SJSA1 (cell line): ENCODE measurements at regions not wholly inside any gene's neighbourhood (a gene's known extent, or its start where the extent isn't known, plus 50 kb on each side); places are given as distances from the start of the nearest gene placed in this dataset.

Source experiments
- DNase-seq, 2 experiments: peaks; one replicate each; pipeline ENCODE4 v3.0.0-alpha.2; 2015 to 2020; ENCODE audit warnings: low spot score in 2 of 2, low read depth in 1 of 2
- H3K27ac ChIP-seq: fragments of 250-450 bp; sonication (Bioruptor Pico); 2 replicates; pipeline ENCODE4 v1.5.1; 2020; ENCODE audit warnings: mild to moderate bottlenecking, moderate library complexity
- H3K27me3 ChIP-seq: fragments of 250-450 bp; sonication (Bioruptor Pico); replicated peaks from 2 replicates; pipeline ENCODE4 v1.5.1; 2020; ENCODE audit warnings: mild to moderate bottlenecking, moderate library complexity
- H3K36me3 ChIP-seq: fragments of 250-450 bp; sonication (Bioruptor Pico); 2 replicates; pipeline ENCODE4 v1.5.1; 2020; ENCODE audit warnings: mild to moderate bottlenecking
- H3K4me1 ChIP-seq: fragments of 250-450 bp; sonication (Bioruptor Pico); replicated peaks from 2 replicates; pipeline ENCODE4 v1.6.1; 2021; ENCODE audit warnings: mild to moderate bottlenecking
- H3K4me3 ChIP-seq: fragments of 250-450 bp; sonication (Bioruptor Pico); 2 replicates; pipeline ENCODE4 v1.5.1; 2020; ENCODE audit warnings: mild to moderate bottlenecking
- H3K9me3 ChIP-seq: fragments of 250-450 bp; sonication (Bioruptor Pico); replicated peaks from 2 replicates; pipeline ENCODE4 v1.5.1; 2020; ENCODE audit warnings: mild to moderate bottlenecking

- no peak for DNase-seq
These were observed 257.3 kb downstream of the ABHD5 start for GRCh38 chr3:43948013-43948412.

GRCh38 chr3:43949594-43949993, 258.9 kb downstream of the ABHD5 start:
- H3K27ac ChIP-seq, result no peak overlapping the region
- no peaks in the 10 kb centered on the region for H3K36me3 ChIP-seq
- DNase-seq, result no peak
- no peaks in the 10 kb centered on the region for H3K4me1 ChIP-seq
- no peak overlapping the region for H3K4me3 ChIP-seq
- no peaks in the 10 kb centered on the region for H3K27me3 ChIP-seq
- no peaks in the 10 kb centered on the region for H3K9me3 ChIP-seq

More at GRCh38 chr3:43948013-43948412, 257.3 kb downstream of the ABHD5 start:
- Histone ChIP-seq H3K36me3 (no peaks in the 10 kb centered on the region), H3K4me3 (no peak overlapping the region), H3K27ac (no peak overlapping the region), H3K9me3 (no peaks in the 10 kb centered on the region), H3K27me3 (no peaks in the 10 kb centered on the region), H3K4me1 (no peaks in the 10 kb centered on the region)

GRCh38 chr3:43950775-43951174, 260.0 kb downstream of the ABHD5 start:
- no peaks in the 10 kb centered on the region for H3K4me1 ChIP-seq
- H3K9me3 ChIP-seq, result no peaks in the 10 kb centered on the region
- DNase-seq, result no peak
- H3K27ac ChIP-seq, result no peak overlapping the region
- H3K27me3 ChIP-seq, result no peaks in the 10 kb centered on the region
- H3K36me3 ChIP-seq, result no peaks in the 10 kb centered on the region
- H3K4me3 ChIP-seq, result no peak overlapping the region

GRCh38 chr3:43951813-43952212, 261.1 kb downstream of the ABHD5 start:
- H3K36me3 ChIP-seq, result no peaks in the 10 kb centered on the region
- no peaks in the 10 kb centered on the region for H3K4me1 ChIP-seq
- no peak overlapping the region for H3K27ac ChIP-seq
- DNase-seq, result no peak
- H3K9me3 ChIP-seq, result no peaks in the 10 kb centered on the region
- no peak overlapping the region for H3K4me3 ChIP-seq
- no peaks in the 10 kb centered on the region for H3K27me3 ChIP-seq

- Histone ChIP-seq H3K36me3 (no peaks in the 10 kb centered on the region), H3K9me3 (no peaks in the 10 kb centered on the region), H3K4me3 (no peak overlapping the region), H3K4me1 (no peaks in the 10 kb centered on the region), H3K27me3 (no peaks in the 10 kb centered on the region), H3K27ac (no peak overlapping the region)
- DNase-seq, result no peak
These were observed 262.6 kb downstream of the ABHD5 start for GRCh38 chr3:43953380-43953779.

- Histone ChIP-seq H3K36me3 (no peaks in the 10 kb centered on the region), H3K27me3 (no peaks in the 10 kb centered on the region), H3K9me3 (no peaks in the 10 kb centered on the region), H3K4me3 (no peak overlapping the region), H3K27ac (no peak overlapping the region), H3K4me1 (no peaks in the 10 kb centered on the region)
- DNase-seq, result no peak
These were observed 263.3 kb downstream of the ABHD5 start for GRCh38 chr3:43953814-43954692.

GRCh38 chr3:43956945-43957344, 266.2 kb downstream of the ABHD5 start:
- Histone ChIP-seq H3K27me3 (no peaks in the 10 kb centered on the region), H3K4me3 (no peak overlapping the region), H3K36me3 (no peaks in the 10 kb centered on the region), H3K27ac (no peak overlapping the region), H3K9me3 (no peaks in the 10 kb centered on the region), H3K4me1 (no peaks in the 10 kb centered on the region)
- DNase-seq, result no peak

GRCh38 chr3:43957553-43957952, 266.8 kb downstream of the ABHD5 start:
- Histone ChIP-seq H3K4me3 (no peak overlapping the region), H3K9me3 (no peaks in the 10 kb centered on the region), H3K27me3 (no peaks in the 10 kb centered on the region), H3K36me3 (no peaks in the 10 kb centered on the region), H3K4me1 (no peaks in the 10 kb centered on the region), H3K27ac (no peak overlapping the region)
- DNase-seq, result no peak

GRCh38 chr3:43958005-43958770, 267.4 kb downstream of the ABHD5 start:
- H3K27ac ChIP-seq, result no peak overlapping the region
- H3K4me3 ChIP-seq, result no peak overlapping the region
- H3K4me1 ChIP-seq, result no peaks in the 10 kb centered on the region
- H3K9me3 ChIP-seq, result no peaks in the 10 kb centered on the region
- no peaks in the 10 kb centered on the region for H3K36me3 ChIP-seq
- H3K27me3 ChIP-seq, result no peaks in the 10 kb centered on the region
- DNase-seq, result no peak

GRCh38 chr3:43958973-43959372, 268.2 kb downstream of the ABHD5 start:
- H3K4me1 ChIP-seq, result no peaks in the 10 kb centered on the region
- H3K9me3 ChIP-seq, result no peaks in the 10 kb centered on the region
- DNase-seq, result no peak
- no peak overlapping the region for H3K27ac ChIP-seq
- H3K36me3 ChIP-seq, result no peaks in the 10 kb centered on the region
- H3K4me3 ChIP-seq, result no peak overlapping the region
- H3K27me3 ChIP-seq, result no peaks in the 10 kb centered on the region

GRCh38 chr3:43959498-43960447, 269.0 kb downstream of the ABHD5 start:
- no peak for DNase-seq
- Histone ChIP-seq H3K27me3 (no peaks in the 10 kb centered on the region), H3K4me1 (no peaks in the 10 kb centered on the region), H3K9me3 (no peaks in the 10 kb centered on the region), H3K36me3 (no peaks in the 10 kb centered on the region), H3K27ac (no peak overlapping the region), H3K4me3 (no peak overlapping the region)

GRCh38 chr3:43960448-43960840, 269.7 kb downstream of the ABHD5 start:
- H3K9me3 ChIP-seq, result no peaks in the 10 kb centered on the region
- no peak overlapping the region for H3K4me3 ChIP-seq
- no peaks in the 10 kb centered on the region for H3K4me1 ChIP-seq
- no peaks in the 10 kb centered on the region for H3K27me3 ChIP-seq
- H3K36me3 ChIP-seq, result no peaks in the 10 kb centered on the region
- no peak for DNase-seq
- H3K27ac ChIP-seq, result no peak overlapping the region

GRCh38 chr3:43962043-43962442, 271.3 kb downstream of the ABHD5 start:
- Histone ChIP-seq H3K4me3 (no peak overlapping the region), H3K4me1 (no peaks in the 10 kb centered on the region), H3K9me3 (no peaks in the 10 kb centered on the region), H3K27me3 (no peaks in the 10 kb centered on the region), H3K36me3 (no peaks in the 10 kb centered on the region), H3K27ac (no peak overlapping the region)
- DNase-seq, result no peak
